GM23338 (cell line): ENCODE measurements at regions not wholly inside any gene's neighbourhood (a gene's known extent, or its start where the extent isn't known, plus 50 kb on each side); places are given as distances from the start of the nearest gene placed in this dataset.

Experiments used
- ATAC-seq: fragments of 200-7000 bp; cut with Tn5 transposase; 3 replicates; pipeline ENCODE4 v1.9.1; 2020
- DNase-seq: peaks from one replicate; pipeline ENCODE4 v3.0.0-alpha.2; 2015; ENCODE audit warnings: low spot score
- H2AFZ ChIP-seq: fragments of 200-600 bp; sonication (generic); 2 replicates; pipeline ENCODE4 v1.8.0; 2016; ENCODE audit warnings: antibody characterized with exemption, mild to moderate bottlenecking, moderate library complexity
- H3F3A ChIP-seq: fragments of 200-600 bp; sonication (generic); replicated peaks from 2 replicates; pipeline ENCODE4 v1.8.0; 2017; ENCODE audit warnings: antibody characterized with exemption, mixed run types, low read depth
- H3K27ac ChIP-seq: fragments of 200-600 bp; sonication (generic); 2 replicates; pipeline ENCODE4 v1.6.1; 2016; ENCODE audit warnings: low read depth
- H3K27me3 ChIP-seq: fragments of 200-600 bp; sonication (generic); 2 replicates; pipeline ENCODE4 v1.8.0; 2016; ENCODE audit warnings: mild to moderate bottlenecking, mixed run types, moderate library complexity; ENCODE audit not compliant: insufficient read depth
- H3K36me3 ChIP-seq: fragments of 200-600 bp; sonication (generic); 2 replicates; pipeline ENCODE4 v1.8.0; 2016; ENCODE audit warnings: mild to moderate bottlenecking; ENCODE audit not compliant: insufficient read depth
- H3K4me1 ChIP-seq: fragments of 200-600 bp; sonication (generic); 2 replicates; pipeline ENCODE4 v1.8.0; 2016; ENCODE audit warnings: mild to moderate bottlenecking, moderate library complexity; ENCODE audit not compliant: insufficient read depth
- H3K4me2 ChIP-seq: fragments of 200-600 bp; sonication (generic); 2 replicates; pipeline ENCODE4 v1.7.1; 2017; ENCODE audit warnings: mixed run types
- H3K4me3 ChIP-seq: fragments of 200-600 bp; sonication (generic); 2 replicates; pipeline ENCODE4 v1.6.1; 2016; ENCODE audit warnings: mixed run types
- H3K79me2 ChIP-seq: fragments of 200-600 bp; sonication (generic); replicated peaks from 2 replicates; pipeline ENCODE4 v1.8.0; 2017; ENCODE audit warnings: mild to moderate bottlenecking; ENCODE audit not compliant: insufficient read depth
- H3K9me2 ChIP-seq: fragments of 200-600 bp; sonication (generic); 2 replicates; pipeline ENCODE4 v1.8.0; 2017; ENCODE audit not compliant: insufficient read depth
- H4K20me1 ChIP-seq: fragments of 200-600 bp; sonication (generic); replicated peaks from 2 replicates; pipeline ENCODE4 v1.8.0; 2017; ENCODE audit warnings: mild to moderate bottlenecking; ENCODE audit not compliant: insufficient read depth
- H3K27ac Mint-ChIP-seq: 2 replicates; pipeline ENCODE4 v1.8.0; 2020; ENCODE audit warnings: inconsistent platforms, mild to moderate bottlenecking, moderate library complexity, mixed read lengths
- H3K27me3 Mint-ChIP-seq: 3 replicates; pipeline ENCODE4 v1.8.0; 2022; ENCODE audit warnings: low read depth, mild to moderate bottlenecking, moderate library complexity, mixed read lengths, inconsistent platforms; ENCODE audit not compliant: insufficient read depth, poor library complexity
- H3K36me3 Mint-ChIP-seq: 3 replicates; pipeline ENCODE4 v1.8.0; 2021; ENCODE audit warnings: low read depth, mild to moderate bottlenecking, inconsistent platforms, moderate library complexity, mixed read lengths
- H3K4me1 Mint-ChIP-seq: 3 replicates; pipeline ENCODE4 v1.8.0; 2020; ENCODE audit warnings: mild to moderate bottlenecking, inconsistent platforms, mixed read lengths
- H3K4me3 Mint-ChIP-seq: 3 replicates; pipeline ENCODE4 v1.8.0; 2021; ENCODE audit warnings: moderate library complexity, mild to moderate bottlenecking, inconsistent platforms, mixed read lengths
- H3K9me3 Mint-ChIP-seq: 3 replicates; pipeline ENCODE4 v1.8.0; 2020; ENCODE audit warnings: moderate library complexity, mild to moderate bottlenecking, inconsistent platforms, mixed read lengths
- CREB1 ChIP-seq: fragments of 250-450 bp; sonication (Bioruptor Pico); IDR thresholded peaks from 2 replicates; pipeline ENCODE4 v1.5.0; 2020; ENCODE audit warnings: low read depth, mild to moderate bottlenecking, moderate library complexity
- CTCF ChIP-seq, 2 experiments: fragments of 200-600 bp in 1 of 2; sonication (generic) in 1 of 2; conservative IDR thresholded peaks; 2 replicates each; pipeline versions ENCODE4 v1.5.1 to v1.6.1; 2016 to 2017; ENCODE audit warnings: antibody characterized with exemption in 2 of 2, low read depth in 2 of 2, mild to moderate bottlenecking in 2 of 2, moderate library complexity in 1 of 2
- ETS1 ChIP-seq: IDR thresholded peaks from 2 replicates; pipeline ENCODE4 v1.6.1; 2016; ENCODE audit warnings: antibody characterized with exemption
- EZH2 ChIP-seq: fragments of 200-600 bp; sonication (generic); IDR thresholded peaks from one replicate; pipeline ENCODE4 v1.8.0; 2017; ENCODE audit warnings: antibody characterized with exemption, mild to moderate bottlenecking, low read depth; ENCODE audit not compliant: unreplicated experiment
- EZH2phosphoT487 ChIP-seq: fragments of 200-600 bp; sonication (generic); IDR thresholded peaks from one replicate; pipeline ENCODE4 v1.8.1; 2018; ENCODE audit warnings: antibody characterized with exemption; ENCODE audit not compliant: unreplicated experiment
- JUNB ChIP-seq: IDR thresholded peaks from one replicate; pipeline ENCODE4 v1.6.1; 2016; ENCODE audit warnings: antibody characterized with exemption; ENCODE audit not compliant: unreplicated experiment
- NANOG ChIP-seq: IDR thresholded peaks from 2 replicates; pipeline ENCODE4 v1.6.1; 2016; ENCODE audit warnings: antibody characterized with exemption, borderline replicate concordance
- POLR2AphosphoS5 ChIP-seq: IDR thresholded peaks from 2 replicates; pipeline ENCODE4 v1.6.1; 2016; ENCODE audit warnings: antibody characterized with exemption, low read depth
- STAT1 ChIP-seq: IDR thresholded peaks from one replicate; pipeline ENCODE4 v1.6.1; 2016; ENCODE audit warnings: antibody characterized with exemption; ENCODE audit not compliant: unreplicated experiment
- ZNF114 ChIP-seq: fragments of 250-450 bp; sonication (Bioruptor Pico); IDR thresholded peaks from 2 replicates; pipeline ENCODE4 v1.5.0; 2020; ENCODE audit warnings: mild to moderate bottlenecking, moderate library complexity
- ZNF331 ChIP-seq: fragments of 250-450 bp; sonication (Bioruptor Pico); IDR thresholded peaks from 2 replicates; pipeline ENCODE4 v1.5.0; 2020; ENCODE audit warnings: low read depth, mild to moderate bottlenecking, moderate library complexity
- TF ChIP-seq, protein P1 (sequence below): IDR thresholded peaks from one replicate; pipeline ENCODE4 v1.6.1; 2018; ENCODE audit warnings: antibody characterized with exemption; ENCODE audit not compliant: unreplicated experiment
- TF ChIP-seq, protein P2 (sequence below): fragments of 250-450 bp; sonication (Bioruptor Pico); IDR thresholded peaks from 2 replicates; pipeline ENCODE4 v1.5.0; 2020; ENCODE audit warnings: mild to moderate bottlenecking, moderate library complexity

DNA sequence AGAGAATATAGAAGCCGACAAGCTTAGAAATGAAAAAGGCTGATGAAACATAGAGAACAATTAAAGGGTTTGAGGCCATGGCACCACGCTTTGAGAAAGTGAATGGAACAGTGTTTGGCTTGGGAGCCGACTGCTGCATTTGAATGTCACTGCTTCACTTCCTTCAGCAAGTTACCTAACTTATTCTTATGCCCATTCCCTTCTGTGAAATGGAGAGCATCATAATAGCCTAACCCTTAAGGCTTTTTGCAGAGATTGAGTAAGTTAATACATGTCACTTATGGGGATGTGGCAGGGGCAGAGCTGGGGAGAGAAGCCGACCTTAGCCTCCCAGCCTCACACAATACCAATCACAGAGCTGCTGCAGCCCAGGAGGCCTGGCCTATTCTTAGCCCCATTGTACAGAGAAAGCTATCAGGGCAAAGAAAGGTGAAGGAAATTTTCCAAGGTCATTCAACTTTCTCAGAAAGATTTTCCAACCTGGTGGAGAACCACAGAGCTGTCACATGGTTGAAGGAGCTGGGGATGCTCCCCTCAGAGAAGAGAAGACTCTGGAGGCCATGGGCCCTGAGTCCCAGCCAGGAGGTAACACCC lies 186.0 kb upstream of the GDF10 start:
- H4K20me1 ChIP-seq = no peaks in the 10 kb centered on the region
- peaks cover 7% of the 10 kb centered on the region; the same call in 1 of the 2 replicates for H3K4me1 ChIP-seq
- H3K36me3 Mint-ChIP-seq = no peaks in the 10 kb centered on the region
- no peaks in the 10 kb centered on the region for H3K36me3 ChIP-seq
- ATAC-seq (peak; percentile 77), DNase-seq (peak; percentile 30)
- peaks cover 3% of the 10 kb centered on the region; the same call in 1 of the 2 replicates for H3K9me2 ChIP-seq
- H3K27me3 ChIP-seq = no peaks in the 10 kb centered on the region
- 0 out of 2 replicates have a peak overlapping the region, but pooled peaks have one; percentile 24 for H3K4me2 ChIP-seq
- no peak overlapping the region for H3K27ac ChIP-seq
- peaks cover 17% of the 10 kb centered on the region for H3K4me1 Mint-ChIP-seq
- TF ChIP-seq POLR2AphosphoS5 = no peak
- no peak for TF ChIP-seq CREB1 (CRISPR knock-in tag)
- no peak for TF ChIP-seq ETS1
- no peak for TF ChIP-seq ZNF114 (CRISPR knock-in tag)
- no peak for TF ChIP-seq JUNB
- TF ChIP-seq, protein P1, sequence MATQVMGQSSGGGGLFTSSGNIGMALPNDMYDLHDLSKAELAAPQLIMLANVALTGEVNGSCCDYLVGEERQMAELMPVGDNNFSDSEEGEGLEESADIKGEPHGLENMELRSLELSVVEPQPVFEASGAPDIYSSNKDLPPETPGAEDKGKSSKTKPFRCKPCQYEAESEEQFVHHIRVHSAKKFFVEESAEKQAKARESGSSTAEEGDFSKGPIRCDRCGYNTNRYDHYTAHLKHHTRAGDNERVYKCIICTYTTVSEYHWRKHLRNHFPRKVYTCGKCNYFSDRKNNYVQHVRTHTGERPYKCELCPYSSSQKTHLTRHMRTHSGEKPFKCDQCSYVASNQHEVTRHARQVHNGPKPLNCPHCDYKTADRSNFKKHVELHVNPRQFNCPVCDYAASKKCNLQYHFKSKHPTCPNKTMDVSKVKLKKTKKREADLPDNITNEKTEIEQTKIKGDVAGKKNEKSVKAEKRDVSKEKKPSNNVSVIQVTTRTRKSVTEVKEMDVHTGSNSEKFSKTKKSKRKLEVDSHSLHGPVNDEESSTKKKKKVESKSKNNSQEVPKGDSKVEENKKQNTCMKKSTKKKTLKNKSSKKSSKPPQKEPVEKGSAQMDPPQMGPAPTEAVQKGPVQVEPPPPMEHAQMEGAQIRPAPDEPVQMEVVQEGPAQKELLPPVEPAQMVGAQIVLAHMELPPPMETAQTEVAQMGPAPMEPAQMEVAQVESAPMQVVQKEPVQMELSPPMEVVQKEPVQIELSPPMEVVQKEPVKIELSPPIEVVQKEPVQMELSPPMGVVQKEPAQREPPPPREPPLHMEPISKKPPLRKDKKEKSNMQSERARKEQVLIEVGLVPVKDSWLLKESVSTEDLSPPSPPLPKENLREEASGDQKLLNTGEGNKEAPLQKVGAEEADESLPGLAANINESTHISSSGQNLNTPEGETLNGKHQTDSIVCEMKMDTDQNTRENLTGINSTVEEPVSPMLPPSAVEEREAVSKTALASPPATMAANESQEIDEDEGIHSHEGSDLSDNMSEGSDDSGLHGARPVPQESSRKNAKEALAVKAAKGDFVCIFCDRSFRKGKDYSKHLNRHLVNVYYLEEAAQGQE = no peak
- TF ChIP-seq EZH2phosphoT487 = no peak
- TF ChIP-seq NANOG = no peak; the same call in 1 of the 2 replicates
- no peak for TF ChIP-seq CTCF (conservative IDR thresholded peaks at IDR 0.05; ENCODE audit: low read depth in 2 of 2)
- no peak for TF ChIP-seq ZNF331 (CRISPR knock-in tag)
- TF ChIP-seq, protein P2, sequence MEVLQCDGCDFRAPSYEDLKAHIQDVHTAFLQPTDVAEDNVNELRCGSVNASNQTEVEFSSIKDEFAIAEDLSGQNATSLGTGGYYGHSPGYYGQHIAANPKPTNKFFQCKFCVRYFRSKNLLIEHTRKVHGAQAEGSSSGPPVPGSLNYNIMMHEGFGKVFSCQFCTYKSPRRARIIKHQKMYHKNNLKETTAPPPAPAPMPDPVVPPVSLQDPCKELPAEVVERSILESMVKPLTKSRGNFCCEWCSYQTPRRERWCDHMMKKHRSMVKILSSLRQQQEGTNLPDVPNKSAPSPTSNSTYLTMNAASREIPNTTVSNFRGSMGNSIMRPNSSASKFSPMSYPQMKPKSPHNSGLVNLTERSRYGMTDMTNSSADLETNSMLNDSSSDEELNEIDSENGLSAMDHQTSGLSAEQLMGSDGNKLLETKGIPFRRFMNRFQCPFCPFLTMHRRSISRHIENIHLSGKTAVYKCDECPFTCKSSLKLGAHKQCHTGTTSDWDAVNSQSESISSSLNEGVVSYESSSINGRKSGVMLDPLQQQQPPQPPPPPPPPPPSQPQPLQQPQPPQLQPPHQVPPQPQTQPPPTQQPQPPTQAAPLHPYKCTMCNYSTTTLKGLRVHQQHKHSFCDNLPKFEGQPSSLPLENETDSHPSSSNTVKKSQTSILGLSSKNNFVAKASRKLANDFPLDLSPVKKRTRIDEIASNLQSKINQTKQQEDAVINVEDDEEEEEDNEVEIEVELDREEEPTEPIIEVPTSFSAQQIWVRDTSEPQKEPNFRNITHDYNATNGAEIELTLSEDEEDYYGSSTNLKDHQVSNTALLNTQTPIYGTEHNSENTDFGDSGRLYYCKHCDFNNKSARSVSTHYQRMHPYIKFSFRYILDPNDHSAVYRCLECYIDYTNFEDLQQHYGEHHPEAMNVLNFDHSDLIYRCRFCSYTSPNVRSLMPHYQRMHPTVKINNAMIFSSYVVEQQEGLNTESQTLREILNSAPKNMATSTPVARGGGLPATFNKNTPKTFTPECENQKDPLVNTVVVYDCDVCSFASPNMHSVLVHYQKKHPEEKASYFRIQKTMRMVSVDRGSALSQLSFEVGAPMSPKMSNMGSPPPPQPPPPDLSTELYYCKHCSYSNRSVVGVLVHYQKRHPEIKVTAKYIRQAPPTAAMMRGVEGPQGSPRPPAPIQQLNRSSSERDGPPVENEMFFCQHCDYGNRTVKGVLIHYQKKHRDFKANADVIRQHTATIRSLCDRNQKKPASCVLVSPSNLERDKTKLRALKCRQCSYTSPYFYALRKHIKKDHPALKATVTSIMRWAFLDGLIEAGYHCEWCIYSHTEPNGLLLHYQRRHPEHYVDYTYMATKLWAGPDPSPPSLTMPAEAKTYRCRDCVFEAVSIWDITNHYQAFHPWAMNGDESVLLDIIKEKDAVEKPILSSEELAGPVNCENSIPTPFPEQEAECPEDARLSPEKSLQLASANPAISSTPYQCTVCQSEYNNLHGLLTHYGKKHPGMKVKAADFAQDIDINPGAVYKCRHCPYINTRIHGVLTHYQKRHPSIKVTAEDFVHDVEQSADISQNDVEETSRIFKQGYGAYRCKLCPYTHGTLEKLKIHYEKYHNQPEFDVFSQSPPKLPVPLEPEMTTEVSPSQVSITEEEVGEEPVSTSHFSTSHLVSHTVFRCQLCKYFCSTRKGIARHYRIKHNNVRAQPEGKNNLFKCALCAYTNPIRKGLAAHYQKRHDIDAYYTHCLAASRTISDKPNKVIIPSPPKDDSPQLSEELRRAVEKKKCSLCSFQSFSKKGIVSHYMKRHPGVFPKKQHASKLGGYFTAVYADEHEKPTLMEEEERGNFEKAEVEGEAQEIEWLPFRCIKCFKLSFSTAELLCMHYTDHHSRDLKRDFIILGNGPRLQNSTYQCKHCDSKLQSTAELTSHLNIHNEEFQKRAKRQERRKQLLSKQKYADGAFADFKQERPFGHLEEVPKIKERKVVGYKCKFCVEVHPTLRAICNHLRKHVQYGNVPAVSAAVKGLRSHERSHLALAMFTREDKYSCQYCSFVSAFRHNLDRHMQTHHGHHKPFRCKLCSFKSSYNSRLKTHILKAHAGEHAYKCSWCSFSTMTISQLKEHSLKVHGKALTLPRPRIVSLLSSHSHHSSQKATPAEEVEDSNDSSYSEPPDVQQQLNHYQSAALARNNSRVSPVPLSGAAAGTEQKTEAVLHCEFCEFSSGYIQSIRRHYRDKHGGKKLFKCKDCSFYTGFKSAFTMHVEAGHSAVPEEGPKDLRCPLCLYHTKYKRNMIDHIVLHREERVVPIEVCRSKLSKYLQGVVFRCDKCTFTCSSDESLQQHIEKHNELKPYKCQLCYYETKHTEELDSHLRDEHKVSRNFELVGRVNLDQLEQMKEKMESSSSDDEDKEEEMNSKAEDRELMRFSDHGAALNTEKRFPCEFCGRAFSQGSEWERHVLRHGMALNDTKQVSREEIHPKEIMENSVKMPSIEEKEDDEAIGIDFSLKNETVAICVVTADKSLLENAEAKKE = no peak
- no peak for TF ChIP-seq STAT1
- TF ChIP-seq EZH2 = no peak
- H3K79me2 ChIP-seq = no peaks in the 10 kb centered on the region
- no peak overlapping the region for H3K4me3 ChIP-seq
- no peaks in the 10 kb centered on the region for H3K27me3 Mint-ChIP-seq
- H2AFZ ChIP-seq = no peak overlapping the region
- no peaks in the 10 kb centered on the region for H3F3A ChIP-seq
- 0 out of 3 replicates have a peak, but pooled peaks cover 4% of the 10 kb centered on the region for H3K9me3 Mint-ChIP-seq
- H3K4me3 Mint-ChIP-seq = no peak overlapping the region
- no peak overlapping the region; the same call in 1 of the 2 replicates for H3K27ac Mint-ChIP-seq
